Caco-2 (cell line): ENCODE measurements at regions not wholly inside any gene's neighbourhood (a gene's known extent, or its start where the extent isn't known, plus 50 kb on each side); places are given as distances from the start of the nearest gene placed in this dataset.

ENCODE experiments used
- BruUV-seq: library from RNA; stranded (reverse); fragments of 400-500 nt; replicated peaks from 2 replicates; lab custom pipeline; 2021; lab: Mats Ljungman, UMichigan
- CTCF ChIA-PET: fragments of 300-600 bp; sonication (Branson Sonifier 250); formaldehyde crosslinking; loops from one replicate; lab custom pipeline; 2022; ENCODE audit warnings: antibody characterized with exemption; lab: Charles Lee
- POLR2A ChIA-PET: fragments of 300-600 bp; sonication (Branson Sonifier 250); formaldehyde crosslinking; loops from one replicate; lab custom pipeline; 2022; ENCODE audit warnings: antibody characterized with exemption; lab: Charles Lee
- DNase-seq, 2 experiments: peaks; one replicate each; pipeline versions ENCODE4 v3.0.0 to v3.0.0-alpha.2; 2020 to 2022
- H3K27me3 ChIP-seq: replicated peaks from 2 replicates; pipeline ENCODE4 v1.6.0; 2011; ENCODE audit warnings: low read length; ENCODE audit not compliant: control insufficient read depth, insufficient read depth
- H3K36me3 ChIP-seq: 2 replicates; pipeline ENCODE4 v1.5.1; 2011; ENCODE audit warnings: low read length; ENCODE audit not compliant: control insufficient read depth, insufficient read depth
- H3K4me1 ChIP-seq: fragments of 250-450 bp; sonication (Bioruptor Pico); 2 replicates; pipeline ENCODE4 v1.5.1; 2020; ENCODE audit warnings: mild to moderate bottlenecking
- H3K4me3 ChIP-seq: 2 replicates; pipeline ENCODE4 v1.5.1; 2011; ENCODE audit warnings: low read depth, mild to moderate bottlenecking, control low read depth, low read length
- H3K9me3 ChIP-seq: fragments of 250-450 bp; sonication (Bioruptor Pico); 2 replicates; pipeline ENCODE4 v1.5.1; 2020; ENCODE audit warnings: mild to moderate bottlenecking, moderate library complexity
- H3K27ac Mint-ChIP-seq: one replicate; pipeline ENCODE4 v1.8.0; 2022; ENCODE audit warnings: mixed read lengths; ENCODE audit not compliant: unreplicated experiment
- H3K27me3 Mint-ChIP-seq: one replicate; pipeline ENCODE4 v1.8.0; 2022; ENCODE audit warnings: mixed read lengths; ENCODE audit not compliant: insufficient read depth, unreplicated experiment
- H3K36me3 Mint-ChIP-seq: one replicate; pipeline ENCODE4 v1.8.0; 2022; ENCODE audit warnings: mild to moderate bottlenecking, mixed read lengths; ENCODE audit not compliant: insufficient read depth, unreplicated experiment
- H3K4me1 Mint-ChIP-seq: one replicate; pipeline ENCODE4 v1.8.0; 2022; ENCODE audit warnings: low read depth, mixed read lengths; ENCODE audit not compliant: unreplicated experiment
- H3K4me3 Mint-ChIP-seq: one replicate; pipeline ENCODE4 v1.8.0; 2022; ENCODE audit warnings: mild to moderate bottlenecking, moderate library complexity, mixed read lengths; ENCODE audit not compliant: unreplicated experiment
- H3K9me3 Mint-ChIP-seq: one replicate; pipeline ENCODE4 v1.8.0; 2022; ENCODE audit warnings: mixed read lengths; ENCODE audit not compliant: unreplicated experiment
- intact Hi-C: fragments of 100-400 bp; cut with micrococcal nuclease; formaldehyde crosslinking; loops from one replicate; pipeline ENCODE4 v1.10.0; 2022; ENCODE audit not compliant: unreplicated experiment
- TF ChIP-seq, protein P1 (sequence below), 2 experiments: fragments of 200-600 bp in 1 of 2; IDR thresholded peaks; 1 replicate in 1 of 2; 2 replicates in 1 of 2; pipeline versions ENCODE4 v1.5.1 to v1.8.0; 2011 to 2022; ENCODE audit warnings: antibody characterized with exemption in 1 of 2, control low read depth in 1 of 2, inconsistent platforms in 1 of 2, low read depth in 1 of 2, low read length in 1 of 2, mild to moderate bottlenecking in 1 of 2, moderate library complexity in 1 of 2; ENCODE audit not compliant: insufficient read depth in 1 of 2, severe bottlenecking in 1 of 2, unreplicated experiment in 1 of 2

DNA sequence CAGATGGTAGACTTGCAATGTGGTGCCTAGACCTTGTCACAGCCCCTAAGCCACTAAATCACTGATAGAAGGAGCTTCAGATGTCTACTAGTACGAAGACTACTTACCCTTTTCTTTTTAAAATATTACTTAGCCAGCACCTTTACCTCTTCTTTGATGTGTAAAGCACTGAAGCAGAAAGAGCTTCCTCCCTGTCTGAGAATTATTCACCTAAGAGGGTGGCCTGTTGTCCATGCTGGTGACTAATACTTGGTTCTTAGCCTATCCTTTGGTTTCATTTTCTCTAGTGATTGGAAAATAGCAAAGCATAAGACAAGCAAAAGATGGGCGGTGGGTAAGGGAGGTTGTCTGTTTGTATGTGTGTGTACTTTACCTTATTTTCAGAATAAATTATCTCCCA is 794.6 kb downstream of the TFAP2A start:
- Histone ChIP-seq H3K4me3 (no peak overlapping the region), H3K36me3 (no peaks in the 10 kb centered on the region), H3K4me1 (no peaks in the 10 kb centered on the region), H3K27me3 (no peaks in the 10 kb centered on the region), H3K9me3 (no peaks in the 10 kb centered on the region)
- TF ChIP-seq, protein P1, sequence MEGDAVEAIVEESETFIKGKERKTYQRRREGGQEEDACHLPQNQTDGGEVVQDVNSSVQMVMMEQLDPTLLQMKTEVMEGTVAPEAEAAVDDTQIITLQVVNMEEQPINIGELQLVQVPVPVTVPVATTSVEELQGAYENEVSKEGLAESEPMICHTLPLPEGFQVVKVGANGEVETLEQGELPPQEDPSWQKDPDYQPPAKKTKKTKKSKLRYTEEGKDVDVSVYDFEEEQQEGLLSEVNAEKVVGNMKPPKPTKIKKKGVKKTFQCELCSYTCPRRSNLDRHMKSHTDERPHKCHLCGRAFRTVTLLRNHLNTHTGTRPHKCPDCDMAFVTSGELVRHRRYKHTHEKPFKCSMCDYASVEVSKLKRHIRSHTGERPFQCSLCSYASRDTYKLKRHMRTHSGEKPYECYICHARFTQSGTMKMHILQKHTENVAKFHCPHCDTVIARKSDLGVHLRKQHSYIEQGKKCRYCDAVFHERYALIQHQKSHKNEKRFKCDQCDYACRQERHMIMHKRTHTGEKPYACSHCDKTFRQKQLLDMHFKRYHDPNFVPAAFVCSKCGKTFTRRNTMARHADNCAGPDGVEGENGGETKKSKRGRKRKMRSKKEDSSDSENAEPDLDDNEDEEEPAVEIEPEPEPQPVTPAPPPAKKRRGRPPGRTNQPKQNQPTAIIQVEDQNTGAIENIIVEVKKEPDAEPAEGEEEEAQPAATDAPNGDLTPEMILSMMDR (IDR thresholded peaks at IDR 0.05; ENCODE audit: insufficient read depth in 1 of 2, low read depth in 1 of 2, low read length in 1 of 2, severe bottlenecking in 1 of 2, unreplicated experiment in 1 of 2) = no peak
- no peak for DNase-seq
- BruUV-seq = no TSS peak
- Mint-ChIP-seq H3K4me1 (no peaks in the 10 kb centered on the region), H3K9me3 (no peaks in the 10 kb centered on the region), H3K27ac (no peak overlapping the region), H3K27me3 (no peaks in the 10 kb centered on the region), H3K36me3 (no peaks in the 10 kb centered on the region), H3K4me3 (no peak overlapping the region)
- POLR2A ChIA-PET = no interaction called here
- intact Hi-C loops = no loop called here
- CTCF ChIA-PET = no interaction called here

DNA sequence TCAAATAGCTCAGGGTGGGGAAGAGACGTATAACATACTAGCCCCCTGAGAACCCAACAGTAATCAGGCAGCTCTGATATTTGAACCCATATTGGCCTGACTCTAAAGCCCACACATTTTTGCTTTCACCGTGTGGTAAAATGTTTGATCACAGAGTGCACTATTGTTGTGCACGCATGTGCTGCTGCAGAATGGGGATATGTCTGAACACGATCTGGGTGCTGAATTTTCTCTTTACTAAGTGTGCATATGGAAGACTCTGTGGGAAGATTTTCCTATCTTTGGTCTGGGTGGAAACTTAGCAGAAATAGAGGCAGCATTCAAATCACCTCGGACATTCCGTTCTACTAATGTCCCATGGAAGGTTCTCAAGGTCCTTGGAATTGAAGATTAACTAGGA is 800.1 kb downstream of the TFAP2A start:
- DNase-seq = no peak
- POLR2A ChIA-PET = no interaction called here
- CTCF ChIA-PET = no interaction called here
- no peaks in the 10 kb centered on the region for H3K4me1 ChIP-seq
- no peaks in the 10 kb centered on the region for H3K36me3 ChIP-seq
- TF ChIP-seq, protein P1 (IDR thresholded peaks at IDR 0.05; ENCODE audit: insufficient read depth in 1 of 2, low read depth in 1 of 2, low read length in 1 of 2, severe bottlenecking in 1 of 2, unreplicated experiment in 1 of 2) = no peak
- Mint-ChIP-seq H3K27me3 (no peaks in the 10 kb centered on the region), H3K4me3 (no peak overlapping the region), H3K36me3 (peaks cover 5% of the 10 kb centered on the region), H3K9me3 (no peaks in the 10 kb centered on the region), H3K27ac (no peak overlapping the region), H3K4me1 (peaks cover 6% of the 10 kb centered on the region)
- BruUV-seq = no TSS peak
- H3K9me3 ChIP-seq = no peaks in the 10 kb centered on the region
- H3K27me3 ChIP-seq = no peaks in the 10 kb centered on the region
- H3K4me3 ChIP-seq = no peak overlapping the region
- intact Hi-C loops = no loop called here

DNA sequence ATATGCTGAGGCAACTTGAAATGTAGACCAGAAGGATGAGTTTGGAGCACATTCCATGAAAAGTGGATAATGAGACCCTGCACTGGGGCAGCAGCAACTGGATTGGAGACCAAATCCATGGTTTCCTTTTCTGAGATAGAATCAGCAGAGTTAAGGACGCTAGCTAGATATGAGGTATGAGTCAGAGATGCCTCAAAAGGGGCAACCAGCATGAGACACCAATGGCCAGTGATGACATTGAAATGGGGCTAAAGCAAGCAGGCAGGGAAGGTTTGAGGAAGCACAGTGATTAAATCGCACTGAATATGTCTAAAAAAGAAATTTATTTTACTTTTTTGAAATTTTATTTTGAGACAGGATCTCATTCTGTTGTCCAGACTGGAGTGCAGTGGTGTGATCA is 802.4 kb downstream of the TFAP2A start:
- no peak for DNase-seq
- H3K4me1 ChIP-seq = no peaks in the 10 kb centered on the region
- intact Hi-C loops = no loop called here
- H3K4me3 ChIP-seq = no peak overlapping the region
- no peaks in the 10 kb centered on the region for H3K36me3 ChIP-seq
- H3K27me3 ChIP-seq = no peaks in the 10 kb centered on the region
- Mint-ChIP-seq H3K4me3 (no peak overlapping the region), H3K27me3 (no peaks in the 10 kb centered on the region), H3K4me1 (peaks cover 6% of the 10 kb centered on the region), H3K27ac (no peak overlapping the region), H3K36me3 (peaks cover 5% of the 10 kb centered on the region), H3K9me3 (no peaks in the 10 kb centered on the region)
- TF ChIP-seq, protein P1 (IDR thresholded peaks at IDR 0.05; ENCODE audit: insufficient read depth in 1 of 2, low read depth in 1 of 2, low read length in 1 of 2, severe bottlenecking in 1 of 2, unreplicated experiment in 1 of 2) = no peak
- H3K9me3 ChIP-seq = no peaks in the 10 kb centered on the region
- BruUV-seq = no TSS peak
- ChIA-PET CTCF (no interaction called here), POLR2A (no interaction called here)
